GM12892 (cell line): ENCODE measurements at regions not wholly inside any gene's neighbourhood (a gene's known extent, or its start where the extent isn't known, plus 50 kb on each side); places are given as distances from the start of the nearest gene placed in this dataset.

Source experiments
- POLR2A ChIP-seq: IDR thresholded peaks from 2 replicates; pipeline ENCODE4 v1.6.1; 2011; ENCODE audit warnings: low read depth, low read length, control low read depth
- TAF1 ChIP-seq: IDR thresholded peaks from 2 replicates; pipeline ENCODE4 v1.6.1; 2011; ENCODE audit warnings: low read depth, mild to moderate bottlenecking, control low read depth, low read length, borderline replicate concordance

DNA sequence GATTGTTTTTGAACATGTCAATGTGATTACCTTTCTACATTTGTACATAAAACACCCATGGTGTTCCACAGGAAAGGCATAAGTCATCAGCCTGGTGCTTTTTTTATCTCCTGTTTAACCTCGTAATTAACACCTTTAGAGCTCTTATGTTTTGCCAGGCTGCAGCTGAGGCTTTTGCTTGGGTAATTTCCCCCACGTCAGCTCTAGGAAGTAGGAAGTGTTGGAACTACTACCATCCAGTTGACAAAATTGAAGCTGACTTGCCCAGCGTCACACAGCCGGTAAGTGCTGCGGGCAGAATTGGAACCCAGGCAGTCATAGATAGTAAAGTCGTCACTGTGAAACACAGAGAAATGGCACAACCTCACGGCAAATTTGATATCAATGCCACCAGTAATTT lies 86.6 kb upstream of the BMP2 start:
- TF ChIP-seq POLR2A (no peak), TAF1 (no peak)
